ENCODE measurements at regions not wholly inside any gene's neighbourhood (a gene's known extent, or its start where the extent isn't known, plus 50 kb on each side); places are given as distances from the start of the nearest gene placed in this dataset.

- no peak for TF ChIP-seq CTCF (IDR thresholded peaks at IDR 0.05; ENCODE audit: low read depth, low read length, missing control alignments)
- Histone ChIP-seq H3K4me3 (ENCODE audit: low read depth, low read length) (no peak overlapping the region), H3K27ac (no peak overlapping the region), H3K36me3 (replicated peaks) (no peaks in the 10 kb centered on the region), H3K27me3 (replicated peaks) (no peaks in the 10 kb centered on the region)
- in situ Hi-C loops (cut with HindIII; ENCODE audit: low pct_ligation_motif_present, low sequenced_read_pairs) = no loop called here
- DNase-seq = no peak
Observed at GRCh38 chr9:118652258-118652657, 717.0 kb downstream of the BRINP1 start.

GRCh38 chr9:118652912-118653311 is 716.3 kb downstream of the BRINP1 start:
- no peak for DNase-seq
- TF ChIP-seq CTCF (IDR thresholded peaks at IDR 0.05; ENCODE audit: low read depth, low read length, missing control alignments) = no peak
- H3K27me3 ChIP-seq (replicated peaks) = no peaks in the 10 kb centered on the region
- no peak overlapping the region for H3K27ac ChIP-seq
- no peak overlapping the region for H3K4me3 ChIP-seq (ENCODE audit: low read depth, low read length)
- in situ Hi-C loops (cut with HindIII; ENCODE audit: low pct_ligation_motif_present, low sequenced_read_pairs) = no loop called here
- H3K36me3 ChIP-seq (replicated peaks) = no peaks in the 10 kb centered on the region

- DNase-seq = no peak
- H3K27ac ChIP-seq = no peak overlapping the region
- no peak for TF ChIP-seq CTCF (IDR thresholded peaks at IDR 0.05; ENCODE audit: low read depth, low read length, missing control alignments)
- no peaks in the 10 kb centered on the region for H3K27me3 ChIP-seq (replicated peaks)
- H3K4me3 ChIP-seq (ENCODE audit: low read depth, low read length) = no peak overlapping the region
- H3K36me3 ChIP-seq (replicated peaks) = no peaks in the 10 kb centered on the region
- in situ Hi-C loops (cut with HindIII; ENCODE audit: low pct_ligation_motif_present, low sequenced_read_pairs) = no loop called here
Observed at GRCh38 chr9:118659011-118659410, 710.2 kb downstream of the BRINP1 start.

GRCh38 chr9:118665226-118665919 is 703.9 kb downstream of the BRINP1 start:
- Histone ChIP-seq H3K27ac (no peak overlapping the region), H3K36me3 (replicated peaks) (no peaks in the 10 kb centered on the region), H3K4me3 (ENCODE audit: low read depth, low read length) (no peak overlapping the region), H3K27me3 (replicated peaks) (no peaks in the 10 kb centered on the region)
- no peak for DNase-seq
- TF ChIP-seq CTCF (IDR thresholded peaks at IDR 0.05; ENCODE audit: low read depth, low read length, missing control alignments) = no peak
- in situ Hi-C loops (cut with HindIII; ENCODE audit: low pct_ligation_motif_present, low sequenced_read_pairs) = no loop called here

- DNase-seq = no peak
- Histone ChIP-seq H3K27me3 (replicated peaks) (no peaks in the 10 kb centered on the region), H3K27ac (no peak overlapping the region), H3K4me3 (ENCODE audit: low read depth, low read length) (no peak overlapping the region), H3K36me3 (replicated peaks) (no peaks in the 10 kb centered on the region)
- in situ Hi-C loops (cut with HindIII; ENCODE audit: low pct_ligation_motif_present, low sequenced_read_pairs) = no loop called here
- TF ChIP-seq CTCF (IDR thresholded peaks at IDR 0.05; ENCODE audit: low read depth, low read length, missing control alignments) = no peak
Observed at GRCh38 chr9:118670011-118670953, 699.0 kb downstream of the BRINP1 start.
